ENCODE measurements at regions not wholly inside any gene's neighbourhood (a gene's known extent, or its start where the extent isn't known, plus 50 kb on each side); places are given as distances from the start of the nearest gene placed in this dataset.

- POLR2A ChIA-PET, result no interaction called here
- Mint-ChIP-seq H3K4me1 (ENCODE audit: insufficient read depth, unreplicated experiment) (no peaks in the 10 kb centered on the region), H3K9me3 (ENCODE audit: unreplicated experiment) (peaks cover 18% of the 10 kb centered on the region), H3K27ac (ENCODE audit: low read depth, unreplicated experiment) (no peak overlapping the region), H3K4me3 (ENCODE audit: unreplicated experiment) (no peak overlapping the region), H3K27me3 (ENCODE audit: insufficient read depth, unreplicated experiment) (no peaks in the 10 kb centered on the region), H3K36me3 (ENCODE audit: insufficient read depth, unreplicated experiment) (no peaks in the 10 kb centered on the region)
- BruUV-seq (replicated peaks), result no TSS peak
- CTCF ChIA-PET, result no interaction called here
- intact Hi-C loops (cut with micrococcal nuclease), result no loop called here
- DNase-seq (ENCODE audit: unreplicated experiment), result no peak
- no peak for TF ChIP-seq CTCF (IDR thresholded peaks at IDR 0.05; ENCODE audit: unreplicated experiment)
These were observed 541.3 kb upstream of the SOX11 start for GRCh38 chr2:5150871-5151270.

DNA sequence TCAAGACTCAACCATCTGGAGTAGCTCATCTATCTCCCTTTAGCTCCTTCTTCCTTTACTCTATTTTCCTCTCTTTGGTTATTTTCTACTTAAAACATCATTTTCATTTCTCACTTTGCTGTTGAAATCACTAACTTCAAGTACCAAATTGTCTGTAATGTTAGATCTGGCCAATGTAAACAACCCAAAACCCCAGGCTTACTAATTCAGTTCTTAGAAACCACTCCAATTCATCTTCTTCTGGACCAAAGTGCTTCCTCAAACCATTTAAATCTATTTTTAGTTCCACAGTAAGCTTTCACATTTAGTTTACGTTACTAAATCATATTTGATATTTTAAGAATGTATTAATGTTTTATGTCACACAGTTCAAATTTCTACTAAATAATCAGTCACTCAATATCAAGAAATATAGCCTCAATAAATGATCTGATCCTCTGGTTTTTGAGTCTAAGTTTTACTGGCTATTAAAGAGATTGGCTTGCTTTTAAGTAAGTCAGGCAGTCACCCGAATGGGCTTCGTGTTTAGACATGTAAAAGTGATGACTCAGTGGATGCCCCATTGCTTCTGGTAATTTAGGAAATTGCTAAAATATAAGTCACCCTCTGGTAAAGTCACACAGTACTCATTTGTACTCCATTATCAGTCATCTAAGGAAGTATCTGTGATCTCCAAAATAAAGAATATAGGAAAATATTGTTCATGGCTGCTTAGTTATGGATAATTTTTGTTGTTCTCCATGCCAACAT, 527.2 kb upstream of the SOX11 start:
- H3K9me3 Mint-ChIP-seq (ENCODE audit: unreplicated experiment), result peaks cover 11% of the 10 kb centered on the region
- H3K27ac Mint-ChIP-seq (ENCODE audit: low read depth, unreplicated experiment), result peak overlapping the region; percentile 31
- POLR2A ChIA-PET, result interaction anchor here (0.7 to 1.8 kb wide), 3 partner anchors 9 to 26 kb away, joined by 3 to 4 read pairs (median 3); no protein-coding TSS in a partner anchor
- no peak for TF ChIP-seq CTCF (IDR thresholded peaks at IDR 0.05; ENCODE audit: unreplicated experiment)
- no peaks in the 10 kb centered on the region for H3K36me3 Mint-ChIP-seq (ENCODE audit: insufficient read depth, unreplicated experiment)
- intact Hi-C loops (cut with micrococcal nuclease), result no loop called here
- no peak overlapping the region for H3K4me3 Mint-ChIP-seq (ENCODE audit: unreplicated experiment)
- peak; percentile 82 for DNase-seq (ENCODE audit: unreplicated experiment)
- CTCF ChIA-PET, result no interaction called here
- BruUV-seq (replicated peaks), result TSS peak; percentile 45
- H3K4me1 Mint-ChIP-seq (ENCODE audit: insufficient read depth, unreplicated experiment), result peaks cover 19% of the 10 kb centered on the region
- no peaks in the 10 kb centered on the region for H3K27me3 Mint-ChIP-seq (ENCODE audit: insufficient read depth, unreplicated experiment)

- POLR2A ChIA-PET, result interaction anchor here (0.5 kb wide), 1 partner anchor 1817 kb away, joined by 3 read pairs; no protein-coding TSS in a partner anchor
- H3K27ac Mint-ChIP-seq (ENCODE audit: low read depth, unreplicated experiment), result no peak overlapping the region
- no peak for DNase-seq (ENCODE audit: unreplicated experiment)
- no TSS peak for BruUV-seq (replicated peaks)
- intact Hi-C loops (cut with micrococcal nuclease), result no loop called here
- CTCF ChIA-PET, result interaction anchor here (1.3 kb wide), 1 partner anchor 181 kb away, joined by 3 read pairs; no protein-coding TSS in a partner anchor
- H3K4me3 Mint-ChIP-seq (ENCODE audit: unreplicated experiment), result no peak overlapping the region
- no peaks in the 10 kb centered on the region for H3K27me3 Mint-ChIP-seq (ENCODE audit: insufficient read depth, unreplicated experiment)
- no peak for TF ChIP-seq CTCF (IDR thresholded peaks at IDR 0.05; ENCODE audit: unreplicated experiment)
- H3K4me1 Mint-ChIP-seq (ENCODE audit: insufficient read depth, unreplicated experiment), result peaks cover 14% of the 10 kb centered on the region
- H3K36me3 Mint-ChIP-seq (ENCODE audit: insufficient read depth, unreplicated experiment), result no peaks in the 10 kb centered on the region
- no peaks in the 10 kb centered on the region for H3K9me3 Mint-ChIP-seq (ENCODE audit: unreplicated experiment)
These were observed 519.3 kb upstream of the SOX11 start for GRCh38 chr2:5172923-5173322.

DNA sequence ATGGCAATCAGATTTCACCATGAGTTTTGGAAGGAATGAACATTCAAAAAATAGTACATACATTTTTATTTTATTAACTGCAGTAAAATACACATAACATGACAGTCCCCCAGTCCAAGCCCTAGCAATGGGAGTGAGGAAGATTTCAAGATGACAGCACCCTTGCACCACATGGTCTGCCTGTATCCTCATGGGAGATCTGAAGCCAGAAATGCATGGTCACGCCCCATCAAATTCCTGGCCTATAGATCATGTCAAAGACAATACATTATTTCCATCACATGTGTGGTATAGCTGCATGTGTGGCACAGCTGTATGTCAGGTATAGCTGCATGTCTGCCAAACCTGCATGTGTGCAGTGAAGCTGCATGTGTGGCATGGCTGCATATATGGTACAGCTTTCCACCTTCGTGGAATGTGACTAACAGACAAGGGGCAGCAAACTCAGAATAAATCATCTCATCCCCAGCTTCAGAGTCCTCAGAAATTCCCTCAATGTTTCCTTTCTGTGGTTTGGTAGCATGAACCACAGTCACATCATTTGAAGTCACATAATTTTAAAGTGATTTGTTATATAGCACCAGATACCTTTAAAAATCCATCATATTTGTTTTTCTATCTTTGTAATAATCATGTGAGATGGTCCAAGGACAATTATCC, 518.2 kb upstream of the SOX11 start:
- CTCF ChIA-PET, result interaction anchor here (0.7 to 1.3 kb wide), 2 partner anchors 182 to 1890 kb away, joined by 3 read pairs; no protein-coding TSS in a partner anchor
- Mint-ChIP-seq H3K27me3 (ENCODE audit: insufficient read depth, unreplicated experiment) (no peaks in the 10 kb centered on the region), H3K4me1 (ENCODE audit: insufficient read depth, unreplicated experiment) (peaks cover 14% of the 10 kb centered on the region), H3K27ac (ENCODE audit: low read depth, unreplicated experiment) (no peak overlapping the region), H3K4me3 (ENCODE audit: unreplicated experiment) (no peak overlapping the region), H3K9me3 (ENCODE audit: unreplicated experiment) (no peaks in the 10 kb centered on the region), H3K36me3 (ENCODE audit: insufficient read depth, unreplicated experiment) (no peaks in the 10 kb centered on the region)
- DNase-seq (ENCODE audit: unreplicated experiment), result no peak
- POLR2A ChIA-PET, result interaction anchor here (1.4 kb wide), 1 partner anchor 50 kb away, joined by 3 read pairs; no protein-coding TSS in a partner anchor
- intact Hi-C loops (cut with micrococcal nuclease), result no loop called here
- TF ChIP-seq CTCF (IDR thresholded peaks at IDR 0.05; ENCODE audit: unreplicated experiment), result no peak
- no TSS peak for BruUV-seq (replicated peaks)
